Upper lobe of right lung (tissue), 1 donor: ENCODE measurements at regions not wholly inside any gene's neighbourhood (a gene's known extent, or its start where the extent isn't known, plus 50 kb on each side); places are given as distances from the start of the nearest gene placed in this dataset.

ENCODE experiments used
- ATAC-seq: fragments of 200-7000 bp; cut with Tn5 transposase; one replicate; pipeline ENCODE4 v1.9.1; 2020; ENCODE audit warnings: mild to moderate bottlenecking, moderate library complexity
- DNase-seq: peaks from one replicate; pipeline ENCODE4 v3.0.0-alpha.2; 2020
- H3K27ac ChIP-seq: fragments of 200-600 bp; one replicate; pipeline ENCODE4 v1.8.0; 2022
- H3K27me3 ChIP-seq: fragments of 200-600 bp; one replicate; pipeline ENCODE4 v1.8.0; 2022; ENCODE audit warnings: mild to moderate bottlenecking
- H3K36me3 ChIP-seq: fragments of 200-600 bp; one replicate; pipeline ENCODE4 v1.8.0; 2022
- H3K4me1 ChIP-seq: fragments of 200-600 bp; one replicate; pipeline ENCODE4 v1.8.0; 2022
- H3K4me3 ChIP-seq: fragments of 200-600 bp; one replicate; pipeline ENCODE4 v1.8.0; 2022; ENCODE audit warnings: mild to moderate bottlenecking
- H3K9me3 ChIP-seq: fragments of 200-600 bp; one replicate; pipeline ENCODE4 v1.8.0; 2022
- CTCF ChIP-seq: fragments of 200-600 bp; IDR thresholded peaks from one replicate; pipeline ENCODE4 v1.8.0; 2022; ENCODE audit warnings: antibody characterized with exemption
- intact Hi-C: fragments of 100-400 bp; cut with DNase I; formaldehyde crosslinking; loops from one replicate; pipeline ENCODE4 v1.11.0; 2022
- donor health status: DM: no; HTN: yes; CAD: no; lungs with severe emphysema.

GRCh38 chr4:10345381-10345784, 111.8 kb downstream of the ZNF518B start:
- TF ChIP-seq CTCF, result no peak
- DNase-seq (no peak), ATAC-seq (no peak)
- no peaks in the 10 kb centered on the region for H3K4me1 ChIP-seq
- H3K27me3 ChIP-seq, result no peaks in the 10 kb centered on the region
- no peak overlapping the region for H3K4me3 ChIP-seq
- H3K27ac ChIP-seq, result no peak overlapping the region
- no peaks in the 10 kb centered on the region for H3K36me3 ChIP-seq
- H3K9me3 ChIP-seq, result no peaks in the 10 kb centered on the region
- intact Hi-C loops, result no loop called here

- intact Hi-C loops, result no loop called here
- no peaks in the 10 kb centered on the region for H3K36me3 ChIP-seq
- no peak for TF ChIP-seq CTCF
- no peaks in the 10 kb centered on the region for H3K9me3 ChIP-seq
- no peaks in the 10 kb centered on the region for H3K4me1 ChIP-seq
- H3K4me3 ChIP-seq, result no peak overlapping the region
- no peak overlapping the region for H3K27ac ChIP-seq
- H3K27me3 ChIP-seq, result no peaks in the 10 kb centered on the region
- ATAC-seq (peak; percentile 73), DNase-seq (no peak)
These were observed 112.4 kb downstream of the ZNF518B start for GRCh38 chr4:10344824-10345223.

GRCh38 chr4:10343656-10344055, 113.6 kb downstream of the ZNF518B start:
- Histone ChIP-seq H3K36me3 (no peaks in the 10 kb centered on the region), H3K4me1 (no peaks in the 10 kb centered on the region), H3K9me3 (no peaks in the 10 kb centered on the region), H3K27ac (no peak overlapping the region), H3K4me3 (no peak overlapping the region), H3K27me3 (no peaks in the 10 kb centered on the region)
- TF ChIP-seq CTCF, result no peak
- ATAC-seq (no peak), DNase-seq (no peak)
- intact Hi-C loops, result no loop called here

- intact Hi-C loops, result no loop called here
- no peak for TF ChIP-seq CTCF
- ATAC-seq, result no peak
These were observed 114.4 kb downstream of the ZNF518B start for GRCh38 chr4:10342866-10343265.

GRCh38 chr4:10336471-10336870, 120.8 kb downstream of the ZNF518B start:
- no peaks in the 10 kb centered on the region for H3K9me3 ChIP-seq
- no peaks in the 10 kb centered on the region for H3K36me3 ChIP-seq
- H3K27ac ChIP-seq, result no peak overlapping the region
- intact Hi-C loops, result no loop called here
- H3K27me3 ChIP-seq, result peaks cover 8% of the 10 kb centered on the region
- DNase-seq, result no peak
- no peak overlapping the region for H3K4me3 ChIP-seq
- H3K4me1 ChIP-seq, result no peaks in the 10 kb centered on the region
- TF ChIP-seq CTCF, result no peak
- no peak for ATAC-seq

More at GRCh38 chr4:10342866-10343265, 114.4 kb downstream of the ZNF518B start:
- Histone ChIP-seq H3K27me3 (no peaks in the 10 kb centered on the region), H3K4me1 (no peaks in the 10 kb centered on the region), H3K4me3 (no peak overlapping the region), H3K27ac (no peak overlapping the region), H3K36me3 (no peaks in the 10 kb centered on the region), H3K9me3 (no peaks in the 10 kb centered on the region)
- no peak for DNase-seq

GRCh38 chr4:10335050-10335449, 122.2 kb downstream of the ZNF518B start:
- intact Hi-C loops, result no loop called here
- Histone ChIP-seq H3K27ac (no peak overlapping the region), H3K9me3 (no peaks in the 10 kb centered on the region), H3K4me3 (no peak overlapping the region), H3K27me3 (peaks cover 8% of the 10 kb centered on the region), H3K4me1 (no peaks in the 10 kb centered on the region), H3K36me3 (no peaks in the 10 kb centered on the region)
- ATAC-seq (no peak), DNase-seq (no peak)
- TF ChIP-seq CTCF, result no peak
